Trophoblast cell (in vitro differentiated cells and primary cell): ENCODE measurements at regions not wholly inside any gene's neighbourhood (a gene's known extent, or its start where the extent isn't known, plus 50 kb on each side); places are given as distances from the start of the nearest gene placed in this dataset.

ENCODE experiments used
- DNase-seq, 2 donors: peaks; one replicate each; pipeline ENCODE4 v3.0.0-alpha.2; 2016
- H2AFZ ChIP-seq: 2 replicates; pipeline ENCODE4 v1.6.1; 2013; ENCODE audit warnings: low read length, moderate library complexity, mild to moderate bottlenecking; ENCODE audit not compliant: insufficient read depth, poor library complexity
- H2AK5ac ChIP-seq: 2 replicates; pipeline ENCODE4 v1.6.1; 2013; ENCODE audit warnings: mild to moderate bottlenecking, low read length
- H2BK120ac ChIP-seq: 2 replicates; pipeline ENCODE4 v1.6.1; 2013; ENCODE audit warnings: low read length, mild to moderate bottlenecking, moderate library complexity; ENCODE audit not compliant: insufficient read depth, poor library complexity
- H2BK12ac ChIP-seq: 2 replicates; pipeline ENCODE4 v1.6.1; 2013; ENCODE audit warnings: mild to moderate bottlenecking, low read length, moderate library complexity
- H2BK5ac ChIP-seq: 2 replicates; pipeline ENCODE4 v1.6.1; 2013; ENCODE audit warnings: low read length, low read depth, moderate library complexity, mild to moderate bottlenecking; ENCODE audit not compliant: poor library complexity
- H3K14ac ChIP-seq: 2 replicates; pipeline ENCODE4 v1.6.1; 2013; ENCODE audit warnings: mild to moderate bottlenecking, low read length
- H3K18ac ChIP-seq: 2 replicates; pipeline ENCODE4 v1.6.1; 2013; ENCODE audit warnings: mild to moderate bottlenecking, low read length
- H3K23ac ChIP-seq: 2 replicates; pipeline ENCODE4 v1.6.1; 2013; ENCODE audit warnings: low read length
- H3K27ac ChIP-seq: 2 replicates; pipeline ENCODE4 v1.5.1; 2013; ENCODE audit warnings: low read depth, mild to moderate bottlenecking, inconsistent platforms, low read length, moderate library complexity
- H3K27me3 ChIP-seq: 2 replicates; pipeline ENCODE4 v1.6.1; 2013; ENCODE audit warnings: inconsistent platforms, mild to moderate bottlenecking, low read length, moderate library complexity; ENCODE audit not compliant: insufficient read depth
- H3K36me3 ChIP-seq, 2 experiments: 1 replicate in 1 of 2; 2 replicates in 1 of 2; pipeline ENCODE4 v1.6.1; 2013; ENCODE audit warnings: low read length in 2 of 2, mild to moderate bottlenecking in 2 of 2, moderate library complexity in 1 of 2; ENCODE audit not compliant: insufficient read depth in 2 of 2, control insufficient read depth in 1 of 2
- H3K4ac ChIP-seq: 2 replicates; pipeline ENCODE4 v1.6.1; 2013; ENCODE audit warnings: low read depth, mild to moderate bottlenecking, low read length, moderate library complexity
- H3K4me1 ChIP-seq, 2 experiments: 1 replicate in 1 of 2; 2 replicates in 1 of 2; pipeline ENCODE4 v1.6.1; 2013; ENCODE audit warnings: low read length in 2 of 2, mild to moderate bottlenecking in 2 of 2, moderate library complexity in 1 of 2; ENCODE audit not compliant: insufficient read depth in 2 of 2, control insufficient read depth in 1 of 2
- H3K4me2 ChIP-seq: 2 replicates; pipeline ENCODE4 v1.6.1; 2013; ENCODE audit warnings: inconsistent platforms, mild to moderate bottlenecking, low read length, moderate library complexity
- H3K4me3 ChIP-seq: 2 replicates; pipeline ENCODE4 v1.5.1; 2013; ENCODE audit warnings: mild to moderate bottlenecking, low read depth, low read length, inconsistent platforms
- H3K79me1 ChIP-seq: one replicate; pipeline ENCODE4 v1.6.1; 2013; ENCODE audit warnings: low read length
- H3K79me2 ChIP-seq: 2 replicates; pipeline ENCODE4 v1.6.1; 2013; ENCODE audit warnings: low read length, mild to moderate bottlenecking; ENCODE audit not compliant: control insufficient read depth, insufficient read depth, poor library complexity
- H3K9ac ChIP-seq: 2 replicates; pipeline ENCODE4 v1.6.1; 2013; ENCODE audit warnings: mild to moderate bottlenecking, low read length
- H3K9me3 ChIP-seq: 2 replicates; pipeline ENCODE4 v1.6.1; 2013; ENCODE audit warnings: low read depth, mild to moderate bottlenecking, control low read depth, inconsistent platforms, low read length; ENCODE audit not compliant: insufficient read depth
- H4K12ac ChIP-seq: 2 replicates; pipeline ENCODE4 v1.6.1; 2013; ENCODE audit warnings: low read depth, mild to moderate bottlenecking, low read length, moderate library complexity
- H4K8ac ChIP-seq: 2 replicates; pipeline ENCODE4 v1.6.1; 2013; ENCODE audit warnings: low read depth, mild to moderate bottlenecking, low read length, moderate library complexity
- H4K91ac ChIP-seq: one replicate; pipeline ENCODE4 v1.6.1; 2013; ENCODE audit warnings: low read depth, mild to moderate bottlenecking, low read length, moderate library complexity
- WGBS: extraction: QIAGEN DNeasy Blood & Tissue Kit; methylation state at CpG from one replicate; pipeline ENCODE4 v1.1.7; 2013; ENCODE audit warnings: missing lambda C conversion rate; ENCODE audit not compliant: insufficient read length, insufficient coverage; ENCODE audit errors: extremely low coverage; 5-methylcytosine and 5-hydroxymethylcytosine counted together

DNA sequence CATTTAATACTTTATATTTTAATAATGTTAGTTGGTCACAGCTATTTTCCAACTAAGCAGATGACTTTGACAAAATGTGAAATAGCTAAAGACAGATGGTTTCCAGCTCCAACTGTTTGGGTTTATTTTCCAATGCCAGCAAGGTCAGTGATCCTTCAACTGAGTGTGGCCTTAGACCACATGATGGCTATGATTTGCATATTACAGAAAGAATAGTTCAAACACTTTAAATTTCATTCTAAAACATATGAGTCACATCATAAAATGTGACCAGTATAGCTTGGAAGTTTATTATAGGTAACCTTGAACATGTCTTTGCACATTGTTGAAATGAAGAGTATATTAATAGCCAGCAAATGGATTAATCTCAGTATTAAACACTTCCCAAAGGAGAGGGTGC is 454.0 kb upstream of the C1orf87 start:
- Histone ChIP-seq H3K14ac (no peak overlapping the region), H3K9ac (no peak overlapping the region), H4K12ac (no peak overlapping the region), H3K18ac (no peak overlapping the region), H3K9me3 (no peaks in the 10 kb centered on the region), H2BK12ac (no peak overlapping the region), H2BK5ac (no peak overlapping the region), H3K27ac (no peak overlapping the region), H3K27me3 (no peaks in the 10 kb centered on the region), H3K79me2 (no peaks in the 10 kb centered on the region), H3K4me3 (no peak overlapping the region), H4K8ac (no peak overlapping the region), H3K36me3 (no peaks in the 10 kb centered on the region), H3K79me1 (no peaks in the 10 kb centered on the region), H3K4me2 (no peak overlapping the region), H3K4ac (no peak overlapping the region), H2BK120ac (no peak overlapping the region), H2AK5ac (no peak overlapping the region), H3K23ac (no peak overlapping the region), H2AFZ (no peak overlapping the region), H3K4me1 (no peaks in the 10 kb centered on the region), H4K91ac (no peak overlapping the region)
- DNase-seq = no peak

DNA sequence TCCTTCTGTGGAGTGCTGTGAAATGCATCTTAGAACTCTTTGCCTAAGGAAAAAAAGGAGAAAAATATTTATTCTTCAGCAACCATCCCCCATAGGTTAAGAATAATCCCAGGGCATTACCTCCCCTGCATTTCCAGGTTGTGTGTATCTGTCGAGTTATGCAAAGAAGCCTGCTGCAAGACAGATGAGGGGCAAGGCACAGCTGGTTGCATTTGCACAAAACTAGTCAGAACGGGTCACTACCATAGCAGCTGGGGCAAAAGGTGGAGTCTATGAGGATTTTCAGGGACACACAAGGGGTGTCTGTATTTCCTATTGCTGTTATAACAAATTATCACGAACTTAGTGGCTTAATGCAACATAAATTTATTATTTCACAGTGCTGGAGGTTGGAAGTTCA is 443.4 kb upstream of the C1orf87 start:
- H2AFZ ChIP-seq = no peak overlapping the region

DNA sequence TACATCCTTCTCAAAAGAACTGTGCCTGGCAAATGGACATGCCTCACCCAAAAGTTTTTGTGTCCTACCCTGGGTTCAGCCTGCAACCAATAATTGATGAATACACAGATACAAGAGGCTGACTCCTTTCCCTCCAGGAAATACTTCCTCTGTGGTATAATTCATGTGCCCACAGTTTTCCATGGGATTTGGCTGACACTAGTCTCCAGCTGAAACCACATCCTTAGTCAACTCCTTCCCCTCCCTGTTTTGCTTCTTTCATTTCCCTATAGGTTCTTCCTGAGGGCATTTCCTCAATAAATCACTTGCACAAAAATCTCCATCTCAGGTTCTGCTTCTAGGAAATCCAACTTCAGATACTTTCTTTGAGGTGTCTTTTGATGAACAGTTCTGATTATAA is 436.6 kb upstream of the C1orf87 start:
- no peak for DNase-seq
- Histone ChIP-seq H2BK12ac (no peak overlapping the region), H2AFZ (no peak overlapping the region), H3K23ac (no peak overlapping the region), H3K79me2 (no peaks in the 10 kb centered on the region), H3K9ac (no peak overlapping the region), H3K18ac (no peak overlapping the region), H3K27me3 (no peaks in the 10 kb centered on the region), H2BK5ac (no peak overlapping the region), H3K4me1 (no peaks in the 10 kb centered on the region), H3K9me3 (no peaks in the 10 kb centered on the region), H4K12ac (no peak overlapping the region), H3K14ac (no peak overlapping the region), H4K8ac (no peak overlapping the region), H3K79me1 (no peaks in the 10 kb centered on the region), H3K4me2 (no peak overlapping the region), H3K36me3 (no peaks in the 10 kb centered on the region), H2BK120ac (no peak overlapping the region), H3K27ac (no peak overlapping the region), H3K4ac (no peak overlapping the region), H4K91ac (no peak overlapping the region), H3K4me3 (no peak overlapping the region), H2AK5ac (no peak overlapping the region)

More for the DNA sequence above, 443.4 kb upstream of the C1orf87 start:
- Histone ChIP-seq H3K4me3 (no peak overlapping the region), H4K8ac (no peak overlapping the region), H3K4me2 (no peak overlapping the region), H3K4me1 (no peaks in the 10 kb centered on the region), H3K79me1 (no peaks in the 10 kb centered on the region), H3K27ac (no peak overlapping the region), H3K9ac (no peak overlapping the region), H3K14ac (no peak overlapping the region), H2BK12ac (no peak overlapping the region), H3K79me2 (no peaks in the 10 kb centered on the region), H4K12ac (no peak overlapping the region), H2AK5ac (no peak overlapping the region), H3K36me3 (no peaks in the 10 kb centered on the region), H3K23ac (no peak overlapping the region), H3K9me3 (no peaks in the 10 kb centered on the region), H2BK5ac (no peak overlapping the region), H3K27me3 (no peaks in the 10 kb centered on the region), H4K91ac (no peak overlapping the region), H3K4ac (no peak overlapping the region), H2BK120ac (no peak overlapping the region), H3K18ac (no peak overlapping the region)
- WGBS = no CpG with 5 or more reads among the region's 3 CpGs
- no peak for DNase-seq

DNA sequence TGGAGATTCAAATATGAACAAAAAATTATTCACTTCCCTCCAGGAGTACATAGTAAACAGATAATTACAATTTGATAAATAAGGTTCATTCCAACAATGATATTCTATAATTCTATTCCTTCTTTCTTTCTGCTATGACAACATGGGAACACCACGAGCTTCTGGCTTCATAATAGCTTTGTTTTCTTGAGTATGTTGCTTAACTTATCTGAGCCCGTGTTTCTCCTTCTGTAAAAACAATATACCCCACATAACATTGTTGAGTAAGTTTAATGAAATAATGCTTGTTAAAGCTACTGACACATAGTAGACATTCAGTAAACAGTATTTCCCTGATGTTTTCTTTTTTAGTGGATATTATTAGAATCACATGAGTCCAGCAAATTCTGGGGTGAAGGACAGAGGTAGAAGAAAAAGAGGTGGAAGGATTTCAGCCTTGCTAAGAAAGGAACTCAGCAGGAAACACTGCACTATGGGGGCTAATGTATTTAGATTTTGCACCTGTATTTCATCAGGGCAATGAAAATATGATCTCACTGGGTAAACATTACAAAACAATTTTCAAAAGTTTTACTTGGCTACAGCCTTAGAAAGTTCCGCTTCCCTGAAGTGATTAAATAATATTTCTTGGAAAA is 430.8 kb upstream of the C1orf87 start:
- no CpG with 5 or more reads among the region's 3 CpGs for WGBS
- H3K14ac ChIP-seq = no peak overlapping the region
- no peak overlapping the region for H4K91ac ChIP-seq
- no peak overlapping the region for H3K4me3 ChIP-seq
- H3K27me3 ChIP-seq = no peaks in the 10 kb centered on the region
- no peak overlapping the region for H3K18ac ChIP-seq
- H3K36me3 ChIP-seq = no peaks in the 10 kb centered on the region
- no peaks in the 10 kb centered on the region for H3K79me2 ChIP-seq
- no peak overlapping the region for H3K23ac ChIP-seq
- H2BK5ac ChIP-seq = no peak overlapping the region
- no peak overlapping the region for H3K27ac ChIP-seq
- H3K9ac ChIP-seq = no peak overlapping the region
- no peak for DNase-seq
- H3K79me1 ChIP-seq = no peaks in the 10 kb centered on the region
- H2AK5ac ChIP-seq = no peak overlapping the region
- no peak overlapping the region for H3K4ac ChIP-seq
- no peak overlapping the region for H2BK12ac ChIP-seq
- H4K12ac ChIP-seq = no peak overlapping the region
- no peak overlapping the region for H2BK120ac ChIP-seq
- no peak overlapping the region for H2AFZ ChIP-seq
- no peak overlapping the region for H4K8ac ChIP-seq
- H3K4me1 ChIP-seq = no peaks in the 10 kb centered on the region
- H3K4me2 ChIP-seq = no peak overlapping the region
- H3K9me3 ChIP-seq = no peaks in the 10 kb centered on the region
